SH-SY5Y (cell line): ENCODE measurements at regions not wholly inside any gene's neighbourhood (a gene's known extent, or its start where the extent isn't known, plus 50 kb on each side); places are given as distances from the start of the nearest gene placed in this dataset.

Experiments used
- GATA2 ChIP-seq: IDR thresholded peaks from 2 replicates; pipeline ENCODE4 v1.6.1; 2011; ENCODE audit warnings: mild to moderate bottlenecking, low read depth, low read length
- GATA3 ChIP-seq: IDR thresholded peaks from 2 replicates; pipeline ENCODE4 v1.6.1; 2011; ENCODE audit warnings: low read depth, mild to moderate bottlenecking, low read length, moderate library complexity

GRCh38 chr12:59393506-59393905 lies 202.3 kb upstream of the SLC16A7 start:
- TF ChIP-seq GATA2 = no peak
- no peak for TF ChIP-seq GATA3
